Gastroesophageal sphincter (tissue), 4 donors: ENCODE measurements at regions not wholly inside any gene's neighbourhood (a gene's known extent, or its start where the extent isn't known, plus 50 kb on each side); places are given as distances from the start of the nearest gene placed in this dataset.

ENCODE experiments used
- ATAC-seq: fragments of 150-250 bp; one replicate; pipeline ENCODE4 v1.9.1; 2016; ENCODE audit warnings: mild to moderate bottlenecking, moderate library complexity
- H3K27ac ChIP-seq, 4 donors: fragments of 200-600 bp; sonication (generic) in 3 of 4; 1 replicate in 3 of 4; 2 replicates in 1 of 4; pipeline ENCODE4 v1.5.1; 2016 to 2019
- H3K27me3 ChIP-seq: fragments of 200-600 bp; sonication (generic); one replicate; pipeline ENCODE4 v1.5.1; 2019
- H3K36me3 ChIP-seq, 2 donors: fragments of 200-600 bp; sonication (generic); one replicate each; pipeline ENCODE4 v1.5.1; 2019; ENCODE audit warnings: control low read depth in 1 of 2
- H3K4me1 ChIP-seq, 3 donors: fragments of 200-600 bp; sonication (generic); 1 replicate in 2 of 3; 2 replicates in 1 of 3; pipeline ENCODE4 v1.5.1; 2016 to 2019; ENCODE audit warnings: control low read depth in 2 of 3
- H3K4me3 ChIP-seq, 2 donors: fragments of 200-600 bp; sonication (generic); one replicate each; pipeline ENCODE4 v1.5.1; 2019; ENCODE audit warnings: mild to moderate bottlenecking in 1 of 2, moderate library complexity in 1 of 2
- H3K9me3 ChIP-seq, 3 donors: fragments of 200-600 bp; sonication (generic); one replicate each; pipeline ENCODE4 v1.5.1; 2017 to 2019; ENCODE audit warnings: control low read depth in 2 of 3
- EP300 ChIP-seq: sonication (generic); formaldehyde crosslinking; IDR thresholded peaks from one replicate; pipeline ENCODE4 v1.6.1; 2017; ENCODE audit warnings: antibody characterized with exemption, mild to moderate bottlenecking
- POLR2A ChIP-seq, 2 donors: fragments of 450-650 bp; IDR thresholded peaks; one replicate each; pipeline ENCODE4 v1.6.1; 2017; ENCODE audit warnings: antibody characterized with exemption in 2 of 2, mild to moderate bottlenecking in 2 of 2, moderate library complexity in 1 of 2
- POLR2AphosphoS5 ChIP-seq: sonication (generic); formaldehyde crosslinking; IDR thresholded peaks from one replicate; pipeline ENCODE4 v1.6.1; 2017; ENCODE audit warnings: antibody characterized with exemption
- WGBS, 2 donors: methylation state at CpG; one replicate each; pipeline ENCODE4 v1.1.5; 2018; ENCODE audit warnings: low coverage in 1 of 2; 5-methylcytosine and 5-hydroxymethylcytosine counted together
- TF ChIP-seq, protein P1 (sequence below), 4 experiments: fragments of 200-600 bp in 2 of 4; fragments of 450-650 bp in 2 of 4; sonication (generic) in 1 of 4; IDR thresholded peaks; one replicate each; pipeline ENCODE4 v1.5.1; 2017 to 2019; ENCODE audit warnings: antibody characterized with exemption in 4 of 4, mild to moderate bottlenecking in 2 of 4, moderate library complexity in 2 of 4

DNA sequence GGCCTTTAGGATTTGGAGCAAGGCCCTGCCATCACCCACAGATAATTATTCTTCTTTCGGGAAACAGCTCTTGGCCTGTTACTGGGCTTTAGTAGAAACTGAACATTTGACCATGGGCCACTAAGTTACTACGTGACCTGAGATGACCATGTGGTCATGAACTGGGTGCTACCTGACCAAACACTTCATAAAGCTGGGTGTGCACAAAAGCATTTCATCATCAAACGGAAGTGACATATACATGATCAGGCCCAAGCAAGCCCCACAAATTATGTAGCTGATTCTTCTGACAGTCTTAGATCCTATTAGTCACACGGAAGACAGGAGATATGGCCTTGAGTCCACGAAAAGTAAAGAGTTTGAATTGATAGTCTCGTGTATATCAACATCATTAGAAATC is 130.9 kb upstream of the FBN2 start:
- no peaks in the 10 kb centered on the region for H3K4me1 ChIP-seq
- H3K9me3 ChIP-seq = no peaks in the 10 kb centered on the region
- 90 to 92% methylated on average over 3 to 4 of the region's 6 CpGs for WGBS, 2 donors
- no peak overlapping the region for H3K27ac ChIP-seq
- H3K4me3 ChIP-seq = no peak overlapping the region
- no peak for ATAC-seq
- no peaks in the 10 kb centered on the region for H3K27me3 ChIP-seq
- TF ChIP-seq, protein P1, sequence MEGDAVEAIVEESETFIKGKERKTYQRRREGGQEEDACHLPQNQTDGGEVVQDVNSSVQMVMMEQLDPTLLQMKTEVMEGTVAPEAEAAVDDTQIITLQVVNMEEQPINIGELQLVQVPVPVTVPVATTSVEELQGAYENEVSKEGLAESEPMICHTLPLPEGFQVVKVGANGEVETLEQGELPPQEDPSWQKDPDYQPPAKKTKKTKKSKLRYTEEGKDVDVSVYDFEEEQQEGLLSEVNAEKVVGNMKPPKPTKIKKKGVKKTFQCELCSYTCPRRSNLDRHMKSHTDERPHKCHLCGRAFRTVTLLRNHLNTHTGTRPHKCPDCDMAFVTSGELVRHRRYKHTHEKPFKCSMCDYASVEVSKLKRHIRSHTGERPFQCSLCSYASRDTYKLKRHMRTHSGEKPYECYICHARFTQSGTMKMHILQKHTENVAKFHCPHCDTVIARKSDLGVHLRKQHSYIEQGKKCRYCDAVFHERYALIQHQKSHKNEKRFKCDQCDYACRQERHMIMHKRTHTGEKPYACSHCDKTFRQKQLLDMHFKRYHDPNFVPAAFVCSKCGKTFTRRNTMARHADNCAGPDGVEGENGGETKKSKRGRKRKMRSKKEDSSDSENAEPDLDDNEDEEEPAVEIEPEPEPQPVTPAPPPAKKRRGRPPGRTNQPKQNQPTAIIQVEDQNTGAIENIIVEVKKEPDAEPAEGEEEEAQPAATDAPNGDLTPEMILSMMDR (IDR thresholded peaks at IDR 0.05) = no peak
- TF ChIP-seq EP300 = no peak
- TF ChIP-seq POLR2A (IDR thresholded peaks at IDR 0.05) = no peak
- no peak for TF ChIP-seq POLR2AphosphoS5
- no peaks in the 10 kb centered on the region for H3K36me3 ChIP-seq

DNA sequence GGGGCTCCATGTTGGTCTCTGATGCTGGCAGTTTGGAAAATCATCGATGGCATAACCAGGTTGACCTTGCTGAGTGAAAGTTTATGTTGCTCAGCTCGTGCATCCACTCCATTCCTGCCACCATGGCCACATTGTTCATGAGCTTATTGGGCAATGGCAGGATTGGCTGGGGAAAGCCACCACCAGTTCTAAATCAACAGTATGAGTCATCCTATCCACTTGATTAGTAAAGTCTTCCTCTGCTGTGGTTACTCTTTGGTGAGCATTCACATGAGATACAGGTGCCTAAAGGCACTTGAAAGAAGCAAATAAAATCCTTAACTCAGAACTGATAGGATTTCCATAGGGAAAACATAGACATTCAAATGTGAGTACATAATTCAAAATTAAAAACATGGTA is 131.8 kb upstream of the FBN2 start:
- H3K27ac ChIP-seq = no peak overlapping the region
- no peaks in the 10 kb centered on the region for H3K27me3 ChIP-seq
- H3K4me1 ChIP-seq = no peaks in the 10 kb centered on the region
- no peaks in the 10 kb centered on the region for H3K9me3 ChIP-seq
- 80% methylated on average over 2 of the region's 2 CpGs; no CpG with 5 or more reads in 1 of the 2 donors for WGBS, 2 donors
- ATAC-seq = no peak
- TF ChIP-seq POLR2AphosphoS5 = no peak
- no peak for TF ChIP-seq POLR2A (IDR thresholded peaks at IDR 0.05)
- no peak for TF ChIP-seq EP300
- TF ChIP-seq, protein P1 (IDR thresholded peaks at IDR 0.05) = no peak
- no peaks in the 10 kb centered on the region for H3K36me3 ChIP-seq
- H3K4me3 ChIP-seq = no peak overlapping the region

DNA sequence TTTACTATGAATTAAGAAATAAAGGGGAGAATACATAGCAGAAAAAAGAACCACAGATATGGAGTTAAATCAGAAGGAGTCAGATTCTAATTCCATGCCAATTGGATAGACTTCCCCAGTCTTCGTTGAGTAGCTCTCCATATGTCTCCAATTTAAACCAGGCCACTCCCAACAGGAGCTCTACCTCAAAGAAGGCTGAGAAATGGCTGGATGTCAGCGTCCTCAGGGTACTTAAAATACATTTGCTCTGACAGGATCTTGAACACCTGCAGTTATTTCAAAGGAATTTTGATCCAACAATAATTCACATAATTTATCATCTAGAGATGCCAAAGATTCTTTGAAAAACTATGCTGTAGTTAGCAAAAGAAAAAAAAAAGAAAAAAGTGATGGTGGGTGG is 133.9 kb upstream of the FBN2 start:
- Histone ChIP-seq H3K27ac (no peak overlapping the region), H3K27me3 (no peaks in the 10 kb centered on the region), H3K4me3 (no peak overlapping the region), H3K9me3 (peaks cover 0 to 9% (median 0%) of the 10 kb centered on the region in 3 donors), H3K36me3 (no peaks in the 10 kb centered on the region), H3K4me1 (no peaks in the 10 kb centered on the region)
- 26 to 34% methylated on average over 2 of the region's 2 CpGs for WGBS, 2 donors
- TF ChIP-seq EP300 (no peak), POLR2AphosphoS5 (no peak), POLR2A (IDR thresholded peaks at IDR 0.05) (no peak)
- TF ChIP-seq, protein P1 (IDR thresholded peaks at IDR 0.05) = no peak
- ATAC-seq = no peak

DNA sequence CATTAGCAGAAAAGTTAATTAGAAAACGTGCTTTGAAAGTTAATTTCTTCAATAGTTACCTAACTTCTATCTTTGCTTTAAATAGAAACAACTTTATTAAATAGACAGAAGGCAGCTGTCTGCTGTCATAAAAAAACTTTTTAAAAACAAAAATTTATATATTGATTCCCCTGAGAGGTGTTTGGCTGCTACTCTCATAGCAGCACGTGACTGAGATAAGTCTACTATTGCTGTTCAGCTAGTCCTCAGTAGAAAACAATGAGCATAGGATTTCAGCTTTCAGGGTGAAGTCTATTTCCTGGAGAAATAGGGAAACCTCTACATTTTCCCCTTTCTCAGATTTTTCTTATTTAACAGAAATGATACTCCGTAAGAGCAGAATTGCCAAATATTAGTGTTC is 135.0 kb upstream of the FBN2 start:
- TF ChIP-seq POLR2AphosphoS5 (no peak), EP300 (no peak), POLR2A (IDR thresholded peaks at IDR 0.05) (no peak)
- TF ChIP-seq, protein P1 (IDR thresholded peaks at IDR 0.05) = no peak
- no peak for ATAC-seq
- no peaks in the 10 kb centered on the region for H3K27me3 ChIP-seq
- 49 to 63% methylated on average over 3 of the region's 3 CpGs for WGBS, 2 donors
- no peak overlapping the region for H3K27ac ChIP-seq
- H3K4me3 ChIP-seq = no peak overlapping the region
- no peaks in the 10 kb centered on the region for H3K4me1 ChIP-seq
- no peaks in the 10 kb centered on the region for H3K36me3 ChIP-seq
- H3K9me3 ChIP-seq = peaks cover 0 to 9% (median 0%) of the 10 kb centered on the region in 3 donors

DNA sequence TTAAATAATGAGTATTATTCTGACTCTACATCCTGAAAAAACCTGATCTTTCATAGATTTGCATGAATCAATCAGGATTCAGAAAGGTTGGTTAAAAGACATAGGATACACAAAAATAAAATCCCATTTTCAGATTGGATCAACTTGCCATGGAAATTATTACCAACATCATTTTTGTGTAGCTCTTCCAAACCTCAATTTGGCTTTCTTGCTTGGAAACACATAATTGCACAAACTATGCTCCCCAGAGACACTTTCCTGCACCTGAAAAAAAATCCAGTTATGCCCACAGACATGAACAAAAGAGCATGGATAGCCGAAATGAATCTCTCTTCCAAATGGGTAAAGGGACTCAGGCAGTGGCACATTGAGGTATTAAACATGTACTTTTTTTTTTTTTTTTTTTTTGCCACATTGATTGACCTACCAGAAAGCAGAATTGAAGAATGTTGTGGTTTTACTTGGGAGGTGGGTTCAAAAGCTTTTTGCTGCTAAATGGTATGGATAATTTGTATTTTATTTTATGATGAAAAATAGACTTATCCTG is 135.4 kb upstream of the FBN2 start:
- Histone ChIP-seq H3K27ac (no peak overlapping the region), H3K27me3 (no peaks in the 10 kb centered on the region), H3K9me3 (peaks cover 0 to 9% (median 0%) of the 10 kb centered on the region in 3 donors), H3K4me1 (no peaks in the 10 kb centered on the region), H3K4me3 (no peak overlapping the region), H3K36me3 (no peaks in the 10 kb centered on the region)
- 71 to 100% methylated on average over 1 of the region's 1 CpG for WGBS, 2 donors
- no peak for ATAC-seq
- TF ChIP-seq, protein P1 (IDR thresholded peaks at IDR 0.05) = no peak
- no peak for TF ChIP-seq POLR2A (IDR thresholded peaks at IDR 0.05)
- no peak for TF ChIP-seq EP300
- TF ChIP-seq POLR2AphosphoS5 = no peak
